HG02571 (cell line): ENCODE measurements at regions not wholly inside any gene's neighbourhood (a gene's known extent, or its start where the extent isn't known, plus 50 kb on each side); places are given as distances from the start of the nearest gene placed in this dataset.

Source experiments
- ATAC-seq: cut with Tn5 transposase; IDR thresholded peaks from one replicate; pipeline ENCODE4 v1.9.1; 2021; ENCODE audit warnings: mild to moderate bottlenecking, moderate library complexity; ENCODE audit not compliant: unreplicated experiment

- ATAC-seq, result no peak
These were observed 56.1 kb upstream of the SPRED2 start for GRCh38 chr2:65488527-65488926.

GRCh38 chr2:65487404-65487803 is 55.0 kb upstream of the SPRED2 start:
- no peak for ATAC-seq

GRCh38 chr2:65486802-65487201 is 54.4 kb upstream of the SPRED2 start:
- ATAC-seq, result no peak

GRCh38 chr2:65486282-65486681 is 53.9 kb upstream of the SPRED2 start:
- ATAC-seq, result no peak

GRCh38 chr2:65485839-65486238 is 53.4 kb upstream of the SPRED2 start:
- ATAC-seq, result no peak

GRCh38 chr2:65483763-65484162 is 51.4 kb upstream of the SPRED2 start:
- ATAC-seq, result no peak

- no peak for ATAC-seq
These were observed 50.6 kb upstream of the SPRED2 start for GRCh38 chr2:65482971-65483370.
